ENCODE measurements at regions not wholly inside any gene's neighbourhood (a gene's known extent, or its start where the extent isn't known, plus 50 kb on each side); places are given as distances from the start of the nearest gene placed in this dataset.

GRCh38 chr7:136709876-136710275, 158.6 kb upstream of the CHRM2 start:
- DNase-seq (ENCODE audit: low spot score), result no peak
- TF ChIP-seq GABPA (IDR thresholded peaks at IDR 0.05 in 1 of 2, conservative IDR thresholded peaks at IDR 0.05 in 1 of 2) (no peak), MAX (IDR thresholded peaks at IDR 0.05) (no peak), YY1 (IDR thresholded peaks at IDR 0.05) (no peak)
- 14% methylated on average over 1 of the region's 1 CpG for WGBS

GRCh38 chr7:136702913-136703312, 165.5 kb upstream of the CHRM2 start:
- Histone ChIP-seq H3K9ac (ENCODE audit: low read depth in 1 of 2, low read length in 2 of 2) (no peak overlapping the region), H3K36me3 (ENCODE audit: control insufficient read depth in 4 of 4, insufficient read depth in 3 of 4, low read depth in 1 of 4, low read length in 3 of 4) (no peaks in the 10 kb centered on the region), H3K27ac (ENCODE audit: low read depth in 1 of 2, low read length in 2 of 2) (no peak overlapping the region), H3K27me3 (ENCODE audit: control insufficient read depth in 4 of 4, insufficient read depth in 4 of 4, low read length in 3 of 4) (no peaks in the 10 kb centered on the region), H3K4me3 (ENCODE audit: low read depth in 1 of 3, low read length in 3 of 3) (no peak overlapping the region), H3K9me3 (ENCODE audit: control insufficient read depth in 4 of 4, low read length in 3 of 4) (no peaks in the 10 kb centered on the region), H3K4me1 (ENCODE audit: control insufficient read depth in 4 of 4, insufficient read depth in 4 of 4, low read length in 3 of 4) (no peaks in the 10 kb centered on the region)
- TF ChIP-seq NR2F2 (IDR thresholded peaks at IDR 0.05) (no peak), HNF4A (conservative IDR thresholded peaks at IDR 0.05) (no peak), TAF1 (conservative IDR thresholded peaks at IDR 0.05) (no peak), RAD21 (IDR thresholded peaks at IDR 0.05) (no peak), ZBTB33 (IDR thresholded peaks at IDR 0.05) (no peak), EGR1 (IDR thresholded peaks at IDR 0.05; ENCODE audit: low read depth in 2 of 2) (no peak), ATF3 (IDR thresholded peaks at IDR 0.05) (no peak), REST (IDR thresholded peaks at IDR 0.05) (no peak), HNF4G (IDR thresholded peaks at IDR 0.05) (no peak), YY1 (IDR thresholded peaks at IDR 0.05) (no peak), CTCF (IDR thresholded peaks at IDR 0.05; ENCODE audit: low read depth, low read length, missing input control) (no peak), FOXA1 (IDR thresholded peaks at IDR 0.05) (no peak), SP1 (IDR thresholded peaks at IDR 0.05) (no peak), RXRA (IDR thresholded peaks at IDR 0.05) (no peak), MAX (IDR thresholded peaks at IDR 0.05) (no peak), JUND (IDR thresholded peaks at IDR 0.05) (no peak), GABPA (IDR thresholded peaks at IDR 0.05 in 1 of 2, conservative IDR thresholded peaks at IDR 0.05 in 1 of 2) (no peak), FOXA2 (IDR thresholded peaks at IDR 0.05) (no peak)
- WGBS, result 51% methylated on average over 1 of the region's 1 CpG
- no peak for DNase-seq (ENCODE audit: low spot score)

More at GRCh38 chr7:136709876-136710275, 158.6 kb upstream of the CHRM2 start:
- Histone ChIP-seq H3K27ac (ENCODE audit: low read depth in 1 of 2, low read length in 2 of 2) (no peak overlapping the region), H3K36me3 (ENCODE audit: control insufficient read depth in 4 of 4, insufficient read depth in 3 of 4, low read depth in 1 of 4, low read length in 3 of 4) (no peaks in the 10 kb centered on the region), H3K9me3 (ENCODE audit: control insufficient read depth in 4 of 4, low read length in 3 of 4) (no peaks in the 10 kb centered on the region), H3K4me3 (ENCODE audit: low read depth in 1 of 3, low read length in 3 of 3) (no peak overlapping the region), H3K4me1 (ENCODE audit: control insufficient read depth in 4 of 4, insufficient read depth in 4 of 4, low read length in 3 of 4) (no peaks in the 10 kb centered on the region), H3K9ac (ENCODE audit: low read depth in 1 of 2, low read length in 2 of 2) (no peak overlapping the region), H3K27me3 (ENCODE audit: control insufficient read depth in 4 of 4, insufficient read depth in 4 of 4, low read length in 3 of 4) (no peaks in the 10 kb centered on the region)

Data from liver (tissue), 8 donors.